GM12878 (cell line): ENCODE measurements at regions not wholly inside any gene's neighbourhood (a gene's known extent, or its start where the extent isn't known, plus 50 kb on each side); places are given as distances from the start of the nearest gene placed in this dataset.

Experiments used
- ATAC-seq: fragments of 200-7000 bp; cut with Tn5 transposase; 3 replicates; pipeline ENCODE4 v1.9.1; 2020; ENCODE audit warnings: mild to moderate bottlenecking, moderate library complexity
- BruUV-seq: library from RNA; stranded (reverse); fragments of 400-500 nt; replicated peaks from 2 replicates; lab custom pipeline; 2021; lab: Mats Ljungman, UMichigan
- CTCF ChIA-PET: fragments of 300-600 bp; sonication (Branson Sonifier 250); formaldehyde crosslinking; extraction: SDS; loops from one replicate; lab custom pipeline; 2021; ENCODE audit warnings: inconsistent platforms; lab: Yijun Ruan, JAX
- POLR2A ChIA-PET: fragments of 350-600 bp; formaldehyde crosslinking; extraction: SDS; loops from one replicate; lab custom pipeline; 2021; ENCODE audit warnings: inconsistent platforms; lab: Charles Lee
- RAD21 ChIA-PET: fragments of 300-600 bp; sonication (Branson Sonifier 250); formaldehyde crosslinking; loops from one replicate; lab custom pipeline; 2023; ENCODE audit warnings: antibody characterized with exemption; ENCODE audit not compliant: unreplicated experiment; lab: Charles Lee
- SMC1A ChIA-PET: fragments of 300-600 bp; sonication (Branson Sonifier 250); formaldehyde crosslinking; loops from one replicate; lab custom pipeline; 2023; ENCODE audit not compliant: unreplicated experiment, uncharacterized antibody; lab: Charles Lee
- DNase-seq: peaks from one replicate; pipeline ENCODE4 v3.0.0-alpha.2; 2011; ENCODE audit warnings: low read depth, low spot score
- FAIRE-seq: peaks from 3 replicates; lab custom pipeline; 2011; peaks lifted over from hg19 to GRCh38; lab: Jason Lieb, UNC
- H2AFZ ChIP-seq: 2 replicates; pipeline ENCODE4 v1.6.0; 2011; ENCODE audit warnings: low read depth, low read length, control low read depth; ENCODE audit not compliant: control insufficient read depth
- H3K27ac ChIP-seq: 2 replicates; pipeline ENCODE4 v1.5.1; 2011; ENCODE audit warnings: control low read depth; ENCODE audit not compliant: control insufficient read depth, insufficient read depth
- H3K27me3 ChIP-seq, 2 experiments: replicated peaks in 1 of 2; 2 replicates each; pipeline versions ENCODE4 v1.6.0 to v1.6.1; 2011; ENCODE audit warnings: low read length in 1 of 2; ENCODE audit not compliant: control insufficient read depth in 2 of 2, insufficient read depth in 2 of 2
- H3K36me3 ChIP-seq, 2 experiments: 2 replicates each; pipeline ENCODE4 v1.5.1; 2011; ENCODE audit warnings: low read length in 1 of 2; ENCODE audit not compliant: control insufficient read depth in 2 of 2, insufficient read depth in 2 of 2
- H3K4me1 ChIP-seq: 2 replicates; pipeline ENCODE4 v1.6.1; 2011; ENCODE audit warnings: mild to moderate bottlenecking, low read length, moderate library complexity, mixed read lengths; ENCODE audit not compliant: control insufficient read depth, insufficient read depth
- H3K4me2 ChIP-seq: 2 replicates; pipeline ENCODE4 v1.6.0; 2011; ENCODE audit warnings: control low read depth; ENCODE audit not compliant: control insufficient read depth, insufficient read depth
- H3K4me3 ChIP-seq: fragments of 200-600 bp; sonication (generic); 2 replicates; pipeline ENCODE4 v1.5.1; 2016
- H3K79me2 ChIP-seq: 2 replicates; pipeline ENCODE4 v1.6.0; 2011; ENCODE audit warnings: low read length; ENCODE audit not compliant: control insufficient read depth, insufficient read depth
- H3K9ac ChIP-seq: 2 replicates; pipeline ENCODE4 v1.8.0; 2011; ENCODE audit warnings: low read length, control low read depth, mixed read lengths; ENCODE audit not compliant: control insufficient read depth, insufficient read depth
- H3K9me3 ChIP-seq: replicated peaks from 3 replicates; pipeline ENCODE4 v1.5.1; 2011; ENCODE audit warnings: mild to moderate bottlenecking, low read length; ENCODE audit not compliant: control insufficient read depth, insufficient read depth
- H4K20me1 ChIP-seq: 2 replicates; pipeline ENCODE4 v1.6.0; 2011; ENCODE audit not compliant: control insufficient read depth, insufficient read depth
- ATF2 ChIP-seq: IDR thresholded peaks from 2 replicates; pipeline ENCODE4 v1.6.1; 2012; ENCODE audit warnings: low read length, inconsistent platforms
- CHD4 ChIP-seq: fragments of 200-600 bp; sonication (generic); IDR thresholded peaks from 2 replicates; pipeline ENCODE4 v1.6.1; 2016; ENCODE audit warnings: mild to moderate bottlenecking
- CREM ChIP-seq: IDR thresholded peaks from 2 replicates; pipeline ENCODE4 v1.6.1; 2014; ENCODE audit warnings: antibody characterized with exemption, low read depth
- DPF2 ChIP-seq: fragments of 450-650 bp; IDR thresholded peaks from 2 replicates; pipeline ENCODE4 v1.6.1; 2017; ENCODE audit warnings: mild to moderate bottlenecking
- FOXM1 ChIP-seq: IDR thresholded peaks from 2 replicates; pipeline ENCODE4 v1.6.1; 2012; ENCODE audit warnings: low read depth, mild to moderate bottlenecking, inconsistent platforms, low read length, moderate library complexity
- HDAC6 ChIP-seq: fragments of 200-600 bp; sonication (generic); IDR thresholded peaks from one replicate; pipeline ENCODE4 v1.8.0; 2017; ENCODE audit warnings: antibody characterized with exemption; ENCODE audit not compliant: unreplicated experiment
- KDM1A ChIP-seq: fragments of 200-600 bp; sonication (generic); IDR thresholded peaks from 2 replicates; pipeline ENCODE4 v1.6.1; 2016; ENCODE audit warnings: borderline replicate concordance
- MEF2A ChIP-seq: IDR thresholded peaks from 2 replicates; pipeline ENCODE4 v1.6.1; 2011; ENCODE audit warnings: low read depth, mild to moderate bottlenecking, low read length, moderate library complexity; ENCODE audit not compliant: insufficient read depth
- NFXL1 ChIP-seq: fragments of 450-650 bp; IDR thresholded peaks from 2 replicates; pipeline ENCODE4 v1.6.1; 2017; ENCODE audit warnings: antibody characterized with exemption, mild to moderate bottlenecking, borderline replicate concordance
- PAX8 ChIP-seq: fragments of 450-650 bp; IDR thresholded peaks from 2 replicates; pipeline ENCODE4 v1.6.1; 2017; ENCODE audit warnings: mild to moderate bottlenecking, moderate library complexity
- RAD51 ChIP-seq: fragments of 450-650 bp; IDR thresholded peaks from 2 replicates; pipeline ENCODE4 v1.6.1; 2016; ENCODE audit warnings: moderate library complexity, mild to moderate bottlenecking, inconsistent platforms
- SIN3A ChIP-seq: IDR thresholded peaks from 2 replicates; pipeline ENCODE4 v1.6.1; 2012; ENCODE audit warnings: low read depth, low read length, improper control_type of control experiment
- SKIL ChIP-seq: fragments of 450-650 bp; IDR thresholded peaks from 2 replicates; pipeline ENCODE4 v1.6.1; 2017; ENCODE audit warnings: mild to moderate bottlenecking, low read depth, inconsistent platforms; ENCODE audit not compliant: poor library complexity, severe bottlenecking
- SREBF2 ChIP-seq: IDR thresholded peaks from 2 replicates; pipeline ENCODE4 v1.6.1; 2012; ENCODE audit warnings: mild to moderate bottlenecking, low read length
- TARDBP ChIP-seq: IDR thresholded peaks from 2 replicates; pipeline ENCODE4 v1.6.1; 2016; ENCODE audit warnings: borderline replicate concordance
- TCF12 ChIP-seq: IDR thresholded peaks from 2 replicates; pipeline ENCODE4 v1.6.1; 2011; ENCODE audit warnings: low read depth, mild to moderate bottlenecking, low read length
- YBX1 ChIP-seq: fragments of 450-650 bp; IDR thresholded peaks from 2 replicates; pipeline ENCODE4 v1.6.1; 2016; ENCODE audit warnings: antibody characterized with exemption
- WGBS: methylation state at CpG from one replicate; pipeline ENCODE4 v1.1.6; 2016; ENCODE audit warnings: low lambda C conversion rate; ENCODE audit not compliant: insufficient replicate concordance, insufficient coverage; ENCODE audit errors: missing lambda C conversion rate; 5-methylcytosine and 5-hydroxymethylcytosine counted together
- in situ Hi-C: fragments of 300-500 bp; cut with MboI; formaldehyde crosslinking; loops from 9 replicates; pipeline ENCODE4 v1.14.3; 2018; ENCODE audit warnings: mixed read lengths
- intact Hi-C: fragments of 100-400 bp; cut with micrococcal nuclease; formaldehyde crosslinking; loops from one replicate; pipeline ENCODE4 v1.14.2; 2022; ENCODE audit not compliant: unreplicated experiment
- TF ChIP-seq, protein P1 (sequence below): fragments of 450-650 bp; formaldehyde crosslinking; IDR thresholded peaks from 2 replicates; pipeline ENCODE4 v1.4.0; 2022; ENCODE audit warnings: mild to moderate bottlenecking, moderate library complexity
- TF ChIP-seq, protein P2 (sequence below): fragments of 450-650 bp; IDR thresholded peaks from 2 replicates; pipeline ENCODE4 v1.6.1; 2017; ENCODE audit warnings: mild to moderate bottlenecking

- intact Hi-C loops = no loop called here
- no peak for DNase-seq
- no peak overlapping the region for H3K4me3 ChIP-seq
- BruUV-seq = no TSS peak
- ChIA-PET RAD21 (no interaction called here), CTCF (no interaction called here), SMC1A (no interaction called here), POLR2A (no interaction called here)
- no peaks in the 10 kb centered on the region for H3K79me2 ChIP-seq
- 69% methylated on average over 6 of the region's 6 CpGs for WGBS
- no peaks in the 10 kb centered on the region for H3K4me1 ChIP-seq
- no peak overlapping the region for H2AFZ ChIP-seq
- H3K4me2 ChIP-seq = no peak overlapping the region
- ATAC-seq = no peak
- in situ Hi-C loops = no loop called here
- H3K9me3 ChIP-seq = no peaks in the 10 kb centered on the region
- no peak overlapping the region for H3K27ac ChIP-seq
- no peaks in the 10 kb centered on the region for H3K36me3 ChIP-seq
- no peaks in the 10 kb centered on the region for H4K20me1 ChIP-seq
- no peaks in the 10 kb centered on the region for H3K27me3 ChIP-seq
- H3K9ac ChIP-seq = no peak overlapping the region
- no peak for FAIRE-seq
- no peak for TF ChIP-seq CREM
- TF ChIP-seq HDAC6 = no peak
- TF ChIP-seq, protein P1, sequence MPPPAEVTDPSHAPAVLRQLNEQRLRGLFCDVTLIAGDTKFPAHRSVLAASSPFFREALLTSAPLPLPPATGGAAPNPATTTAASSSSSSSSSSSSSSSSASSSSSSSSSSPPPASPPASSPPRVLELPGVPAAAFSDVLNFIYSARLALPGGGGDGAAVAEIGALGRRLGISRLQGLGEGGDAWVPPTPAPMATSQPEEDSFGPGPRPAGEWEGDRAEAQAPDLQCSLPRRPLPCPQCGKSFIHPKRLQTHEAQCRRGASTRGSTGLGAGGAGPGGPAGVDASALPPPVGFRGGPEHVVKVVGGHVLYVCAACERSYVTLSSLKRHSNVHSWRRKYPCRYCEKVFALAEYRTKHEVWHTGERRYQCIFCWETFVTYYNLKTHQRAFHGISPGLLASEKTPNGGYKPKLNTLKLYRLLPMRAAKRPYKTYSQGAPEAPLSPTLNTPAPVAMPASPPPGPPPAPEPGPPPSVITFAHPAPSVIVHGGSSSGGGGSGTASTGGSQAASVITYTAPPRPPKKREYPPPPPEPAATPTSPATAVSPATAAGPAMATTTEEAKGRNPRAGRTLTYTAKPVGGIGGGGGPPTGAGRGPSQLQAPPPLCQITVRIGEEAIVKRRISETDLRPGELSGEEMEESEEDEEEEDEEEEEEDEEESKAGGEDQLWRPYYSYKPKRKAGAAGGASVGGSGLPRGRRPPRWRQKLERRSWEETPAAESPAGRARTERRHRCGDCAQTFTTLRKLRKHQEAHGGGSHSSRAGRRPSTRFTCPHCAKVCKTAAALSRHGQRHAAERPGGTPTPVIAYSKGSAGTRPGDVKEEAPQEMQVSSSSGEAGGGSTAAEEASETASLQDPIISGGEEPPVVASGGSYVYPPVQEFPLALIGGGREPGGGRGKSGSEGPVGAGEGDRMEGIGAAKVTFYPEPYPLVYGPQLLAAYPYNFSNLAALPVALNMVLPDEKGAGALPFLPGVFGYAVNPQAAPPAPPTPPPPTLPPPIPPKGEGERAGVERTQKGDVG (CRISPR knock-in tag) = no peak
- no peak for TF ChIP-seq SIN3A
- no peak for TF ChIP-seq SREBF2
- no peak for TF ChIP-seq NFXL1
- TF ChIP-seq KDM1A = no peak
- no peak for TF ChIP-seq YBX1
- no peak for TF ChIP-seq TCF12
- no peak for TF ChIP-seq PAX8
- no peak for TF ChIP-seq TARDBP
- TF ChIP-seq ATF2 = no peak
- TF ChIP-seq RAD51 = no peak
- TF ChIP-seq FOXM1 = no peak
- TF ChIP-seq CHD4 = no peak
- no peak for TF ChIP-seq MEF2A
- TF ChIP-seq, protein P2, sequence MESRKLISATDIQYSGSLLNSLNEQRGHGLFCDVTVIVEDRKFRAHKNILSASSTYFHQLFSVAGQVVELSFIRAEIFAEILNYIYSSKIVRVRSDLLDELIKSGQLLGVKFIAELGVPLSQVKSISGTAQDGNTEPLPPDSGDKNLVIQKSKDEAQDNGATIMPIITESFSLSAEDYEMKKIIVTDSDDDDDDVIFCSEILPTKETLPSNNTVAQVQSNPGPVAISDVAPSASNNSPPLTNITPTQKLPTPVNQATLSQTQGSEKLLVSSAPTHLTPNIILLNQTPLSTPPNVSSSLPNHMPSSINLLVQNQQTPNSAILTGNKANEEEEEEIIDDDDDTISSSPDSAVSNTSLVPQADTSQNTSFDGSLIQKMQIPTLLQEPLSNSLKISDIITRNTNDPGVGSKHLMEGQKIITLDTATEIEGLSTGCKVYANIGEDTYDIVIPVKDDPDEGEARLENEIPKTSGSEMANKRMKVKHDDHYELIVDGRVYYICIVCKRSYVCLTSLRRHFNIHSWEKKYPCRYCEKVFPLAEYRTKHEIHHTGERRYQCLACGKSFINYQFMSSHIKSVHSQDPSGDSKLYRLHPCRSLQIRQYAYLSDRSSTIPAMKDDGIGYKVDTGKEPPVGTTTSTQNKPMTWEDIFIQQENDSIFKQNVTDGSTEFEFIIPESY = no peak
- no peak for TF ChIP-seq SKIL
- TF ChIP-seq DPF2 = no peak
Observed at GRCh38 chr5:25414742-25415141, 770.0 kb upstream of the CDH10 start.
